Smooth muscle cell (in vitro differentiated cells): ENCODE measurements at regions not wholly inside any gene's neighbourhood (a gene's known extent, or its start where the extent isn't known, plus 50 kb on each side); places are given as distances from the start of the nearest gene placed in this dataset.

Experiments
- DNase-seq: peaks from one replicate; lab custom pipeline; 2025; ENCODE audit not compliant: unreplicated experiment; lab: John Stamatoyannopoulos, UW
- H2AFZ ChIP-seq: fragments of 200-600 bp; sonication (generic); 2 replicates; pipeline ENCODE4 v1.6.0; 2016; ENCODE audit warnings: antibody characterized with exemption, low read depth, mild to moderate bottlenecking
- H3F3A ChIP-seq: fragments of 200-600 bp; sonication (generic); 2 replicates; pipeline ENCODE4 v1.6.0; 2017; ENCODE audit warnings: antibody characterized with exemption, low read depth
- H3K27ac ChIP-seq: fragments of 200-600 bp; sonication (generic); 2 replicates; pipeline ENCODE4 v1.5.1; 2016; ENCODE audit warnings: low read depth, mild to moderate bottlenecking
- H3K27me3 ChIP-seq: fragments of 200-600 bp; sonication (generic); 2 replicates; pipeline ENCODE4 v1.6.1; 2016; ENCODE audit warnings: low read depth, mild to moderate bottlenecking
- H3K36me3 ChIP-seq: fragments of 200-600 bp; sonication (generic); 2 replicates; pipeline ENCODE4 v1.5.1; 2016; ENCODE audit warnings: low read depth
- H3K4me1 ChIP-seq: fragments of 200-600 bp; sonication (generic); 2 replicates; pipeline ENCODE4 v1.5.1; 2016; ENCODE audit warnings: low read depth
- H3K4me2 ChIP-seq: fragments of 200-600 bp; sonication (generic); 2 replicates; pipeline ENCODE4 v1.6.0; 2016; ENCODE audit warnings: mild to moderate bottlenecking
- H3K4me3 ChIP-seq: fragments of 200-600 bp; sonication (generic); 2 replicates; pipeline ENCODE4 v1.5.1; 2016; ENCODE audit warnings: mild to moderate bottlenecking
- H3K79me2 ChIP-seq: fragments of 200-600 bp; sonication (generic); 2 replicates; pipeline ENCODE4 v1.6.0; 2016; ENCODE audit warnings: low read depth, mild to moderate bottlenecking
- H3K9ac ChIP-seq: fragments of 200-600 bp; sonication (generic); 2 replicates; pipeline ENCODE4 v1.6.0; 2016; ENCODE audit warnings: low read depth
- H3K9me3 ChIP-seq: fragments of 200-600 bp; sonication (generic); replicated peaks from 2 replicates; pipeline ENCODE4 v1.5.1; 2016; ENCODE audit warnings: low read depth
- H4K20me1 ChIP-seq: fragments of 200-600 bp; sonication (generic); 2 replicates; pipeline ENCODE4 v1.6.0; 2016; ENCODE audit warnings: low read depth
- WGBS: methylation state at CpG from one replicate; pipeline ENCODE4 v1.1.7; 2016; ENCODE audit warnings: low lambda C conversion rate; 5-methylcytosine and 5-hydroxymethylcytosine counted together
- TF ChIP-seq, protein P1 (sequence below): fragments of 200-600 bp; sonication (generic); IDR thresholded peaks from 2 replicates; pipeline ENCODE4 v1.5.1; 2017; ENCODE audit warnings: borderline replicate concordance, mild to moderate bottlenecking, antibody characterized with exemption; ENCODE audit not compliant: insufficient read depth, poor library complexity, severe bottlenecking

GRCh38 chr12:19886639-19887064 is 447.4 kb downstream of the AEBP2 start:
- 36% methylated on average over 5 of the region's 5 CpGs for WGBS
- no peaks in the 10 kb centered on the region for H3K79me2 ChIP-seq
- TF ChIP-seq, protein P1, sequence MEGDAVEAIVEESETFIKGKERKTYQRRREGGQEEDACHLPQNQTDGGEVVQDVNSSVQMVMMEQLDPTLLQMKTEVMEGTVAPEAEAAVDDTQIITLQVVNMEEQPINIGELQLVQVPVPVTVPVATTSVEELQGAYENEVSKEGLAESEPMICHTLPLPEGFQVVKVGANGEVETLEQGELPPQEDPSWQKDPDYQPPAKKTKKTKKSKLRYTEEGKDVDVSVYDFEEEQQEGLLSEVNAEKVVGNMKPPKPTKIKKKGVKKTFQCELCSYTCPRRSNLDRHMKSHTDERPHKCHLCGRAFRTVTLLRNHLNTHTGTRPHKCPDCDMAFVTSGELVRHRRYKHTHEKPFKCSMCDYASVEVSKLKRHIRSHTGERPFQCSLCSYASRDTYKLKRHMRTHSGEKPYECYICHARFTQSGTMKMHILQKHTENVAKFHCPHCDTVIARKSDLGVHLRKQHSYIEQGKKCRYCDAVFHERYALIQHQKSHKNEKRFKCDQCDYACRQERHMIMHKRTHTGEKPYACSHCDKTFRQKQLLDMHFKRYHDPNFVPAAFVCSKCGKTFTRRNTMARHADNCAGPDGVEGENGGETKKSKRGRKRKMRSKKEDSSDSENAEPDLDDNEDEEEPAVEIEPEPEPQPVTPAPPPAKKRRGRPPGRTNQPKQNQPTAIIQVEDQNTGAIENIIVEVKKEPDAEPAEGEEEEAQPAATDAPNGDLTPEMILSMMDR, result no peak
- H3K27ac ChIP-seq, result no peak overlapping the region
- no peak overlapping the region for H3K4me2 ChIP-seq
- no peaks in the 10 kb centered on the region for H3K9me3 ChIP-seq
- H3K9ac ChIP-seq, result no peak overlapping the region
- no peaks in the 10 kb centered on the region for H3K36me3 ChIP-seq
- peak overlapping the region; percentile 26 for H2AFZ ChIP-seq
- H3F3A ChIP-seq, result no peaks in the 10 kb centered on the region
- H3K4me1 ChIP-seq, result no peaks in the 10 kb centered on the region
- H3K27me3 ChIP-seq, result no peaks in the 10 kb centered on the region
- no peak for DNase-seq
- no peak overlapping the region for H3K4me3 ChIP-seq
- no peaks in the 10 kb centered on the region for H4K20me1 ChIP-seq

DNA sequence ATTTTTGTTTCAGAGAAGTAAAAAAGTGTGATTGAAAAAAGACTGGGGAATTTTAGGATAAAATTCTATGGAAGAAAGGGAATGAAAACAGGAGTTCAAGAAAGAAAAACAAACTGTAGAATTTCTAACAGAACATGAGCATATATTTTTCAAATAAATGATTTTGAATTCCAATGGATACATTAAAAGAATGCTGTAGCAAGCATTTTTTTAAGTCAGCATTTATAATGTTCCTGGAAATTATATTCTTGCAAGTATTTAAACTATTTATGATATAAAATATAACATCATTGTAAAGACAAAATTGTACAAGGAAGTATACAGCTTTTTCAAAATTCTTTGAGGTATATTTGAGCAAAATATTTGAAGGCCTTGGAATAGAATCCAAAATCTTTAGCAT is 450.7 kb downstream of the AEBP2 start:
- H3K4me3 ChIP-seq, result no peak overlapping the region
- H3K36me3 ChIP-seq, result no peaks in the 10 kb centered on the region
- no peak overlapping the region for H3K27ac ChIP-seq
- H3F3A ChIP-seq, result no peaks in the 10 kb centered on the region
- no peaks in the 10 kb centered on the region for H3K9me3 ChIP-seq
- no peaks in the 10 kb centered on the region for H4K20me1 ChIP-seq
- H2AFZ ChIP-seq, result no peak overlapping the region
- H3K4me2 ChIP-seq, result no peak overlapping the region
- DNase-seq, result no peak
- H3K27me3 ChIP-seq, result no peaks in the 10 kb centered on the region
- TF ChIP-seq, protein P1, result no peak
- H3K9ac ChIP-seq, result no peak overlapping the region
- H3K4me1 ChIP-seq, result no peaks in the 10 kb centered on the region
- no peaks in the 10 kb centered on the region for H3K79me2 ChIP-seq

DNA sequence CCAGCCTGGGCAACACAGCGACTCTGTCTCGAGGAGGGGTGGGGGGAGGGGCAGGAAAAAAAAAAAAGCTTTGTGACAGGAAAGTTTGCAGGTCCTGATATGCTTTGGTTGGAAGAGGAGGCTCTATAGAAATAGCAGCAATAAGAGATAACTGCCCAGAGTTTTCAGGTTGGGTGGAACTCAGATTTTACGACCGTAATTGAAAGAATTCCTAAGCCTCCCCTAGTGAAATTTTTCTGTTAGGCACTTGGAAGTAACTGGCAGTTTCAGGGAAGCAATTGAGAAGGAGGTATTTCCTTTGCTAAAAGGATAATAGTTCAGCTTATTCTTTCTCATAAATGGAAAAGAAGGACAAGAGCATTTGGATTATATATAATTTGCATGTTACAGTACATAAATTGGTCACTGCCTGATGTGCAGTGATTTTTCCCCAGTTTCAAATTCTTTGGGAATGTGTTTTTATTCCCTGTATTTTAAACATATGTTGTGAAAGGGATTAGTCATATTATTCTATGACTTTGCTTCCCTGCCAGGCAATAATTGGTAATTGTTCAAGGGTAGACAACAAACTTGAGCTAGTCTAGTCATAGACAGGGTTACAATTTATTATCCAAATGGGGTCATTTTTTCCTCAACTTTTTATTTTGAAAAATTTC is 452.8 kb downstream of the AEBP2 start:
- Histone ChIP-seq H3K9me3 (no peaks in the 10 kb centered on the region), H3K27me3 (no peaks in the 10 kb centered on the region), H3K79me2 (no peaks in the 10 kb centered on the region), H3K27ac (no peak overlapping the region), H2AFZ (no peak overlapping the region), H3F3A (no peaks in the 10 kb centered on the region), H3K9ac (no peak overlapping the region), H3K4me2 (no peak overlapping the region), H3K4me1 (no peaks in the 10 kb centered on the region), H3K4me3 (no peak overlapping the region), H3K36me3 (no peaks in the 10 kb centered on the region), H4K20me1 (no peaks in the 10 kb centered on the region)
- WGBS, result 66% methylated on average over 4 of the region's 4 CpGs
- TF ChIP-seq, protein P1, result no peak
- no peak for DNase-seq

DNA sequence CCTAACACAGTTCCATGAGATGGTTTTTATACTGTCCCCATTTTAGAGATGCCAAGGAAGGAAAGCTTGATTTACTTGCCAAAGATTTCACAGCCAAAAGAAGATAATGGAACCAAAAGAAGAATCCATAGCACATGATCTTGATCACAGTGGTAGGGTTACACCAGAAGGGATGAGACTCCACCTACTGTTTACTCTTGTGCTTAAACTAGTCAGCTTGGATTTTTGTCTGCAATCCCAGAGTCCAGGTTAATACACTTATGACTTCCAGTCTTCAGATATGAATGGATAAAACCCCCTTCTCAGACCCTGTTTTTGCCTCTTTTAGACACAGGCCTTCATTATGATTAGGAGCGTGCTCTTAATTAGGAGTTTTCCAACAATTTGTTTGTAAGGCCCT is 454.2 kb downstream of the AEBP2 start:
- H2AFZ ChIP-seq, result peak overlapping the region; percentile 15
- TF ChIP-seq, protein P1, result peak; percentile 19
- no peaks in the 10 kb centered on the region for H3F3A ChIP-seq
- no peaks in the 10 kb centered on the region for H3K9me3 ChIP-seq
- no peak overlapping the region for H3K27ac ChIP-seq
- no peaks in the 10 kb centered on the region for H3K36me3 ChIP-seq
- no peak for DNase-seq
- no peaks in the 10 kb centered on the region for H3K27me3 ChIP-seq
- WGBS, result 89% methylated on average over 1 of the region's 1 CpG
- no peak overlapping the region for H3K9ac ChIP-seq
- H3K4me2 ChIP-seq, result no peak overlapping the region
- H3K4me3 ChIP-seq, result no peak overlapping the region
- H4K20me1 ChIP-seq, result no peaks in the 10 kb centered on the region
- no peaks in the 10 kb centered on the region for H3K79me2 ChIP-seq
- H3K4me1 ChIP-seq, result no peaks in the 10 kb centered on the region
